Retinal pigment epithelial cell (primary cell): ENCODE measurements at regions not wholly inside any gene's neighbourhood (a gene's known extent, or its start where the extent isn't known, plus 50 kb on each side); places are given as distances from the start of the nearest gene placed in this dataset.
"Not testable (repeated sequence)": the region's sequence is repeated elsewhere in the genome, so short reads cannot be mapped to it uniquely, and the experiment has no call there.

ENCODE experiments used
- DNase-seq: peaks from one replicate; pipeline ENCODE4 v3.0.0-alpha.2; 2010; ENCODE audit warnings: low read depth
- H3K4me3 ChIP-seq: 2 replicates; pipeline ENCODE4 v1.5.1; 2011; ENCODE audit warnings: mild to moderate bottlenecking, low read length, control low read depth, moderate library complexity
- TF ChIP-seq, protein P1 (sequence below): conservative IDR thresholded peaks from 2 replicates; pipeline ENCODE4 v1.5.1; 2011; ENCODE audit warnings: low read depth, low read length, control low read depth, inconsistent platforms

- DNase-seq: no peak
- TF ChIP-seq, protein P1, sequence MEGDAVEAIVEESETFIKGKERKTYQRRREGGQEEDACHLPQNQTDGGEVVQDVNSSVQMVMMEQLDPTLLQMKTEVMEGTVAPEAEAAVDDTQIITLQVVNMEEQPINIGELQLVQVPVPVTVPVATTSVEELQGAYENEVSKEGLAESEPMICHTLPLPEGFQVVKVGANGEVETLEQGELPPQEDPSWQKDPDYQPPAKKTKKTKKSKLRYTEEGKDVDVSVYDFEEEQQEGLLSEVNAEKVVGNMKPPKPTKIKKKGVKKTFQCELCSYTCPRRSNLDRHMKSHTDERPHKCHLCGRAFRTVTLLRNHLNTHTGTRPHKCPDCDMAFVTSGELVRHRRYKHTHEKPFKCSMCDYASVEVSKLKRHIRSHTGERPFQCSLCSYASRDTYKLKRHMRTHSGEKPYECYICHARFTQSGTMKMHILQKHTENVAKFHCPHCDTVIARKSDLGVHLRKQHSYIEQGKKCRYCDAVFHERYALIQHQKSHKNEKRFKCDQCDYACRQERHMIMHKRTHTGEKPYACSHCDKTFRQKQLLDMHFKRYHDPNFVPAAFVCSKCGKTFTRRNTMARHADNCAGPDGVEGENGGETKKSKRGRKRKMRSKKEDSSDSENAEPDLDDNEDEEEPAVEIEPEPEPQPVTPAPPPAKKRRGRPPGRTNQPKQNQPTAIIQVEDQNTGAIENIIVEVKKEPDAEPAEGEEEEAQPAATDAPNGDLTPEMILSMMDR: no peak
- no peak overlapping the region for H3K4me3 ChIP-seq
These were observed 581.9 kb upstream of the PRR20A start for GRCh38 chr13:56558698-56559320.

DNA sequence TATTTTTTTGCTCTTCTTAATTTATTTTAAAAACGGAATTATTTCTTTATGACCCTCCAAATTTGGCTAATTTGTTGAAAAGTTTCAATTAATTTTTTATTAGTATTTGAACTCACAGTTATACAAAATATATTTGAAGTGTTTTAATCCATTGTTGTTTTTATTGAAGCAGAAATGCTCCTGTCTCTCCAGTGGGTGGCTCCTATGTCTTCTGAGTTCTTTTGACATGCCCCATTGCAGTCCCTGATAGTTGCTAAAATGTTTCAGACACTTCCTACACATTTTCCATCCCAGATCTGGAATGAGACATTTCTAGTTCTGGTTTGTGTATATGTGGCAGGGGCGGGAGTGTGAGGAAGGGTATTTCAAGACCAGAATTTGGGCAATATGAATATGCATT lies 579.4 kb upstream of the PRR20A start:
- no peak for DNase-seq
- H3K4me3 ChIP-seq: no peak overlapping the region
- TF ChIP-seq, protein P1: peak; percentile 43

- DNase-seq: no peak
- TF ChIP-seq, protein P1: no peak
- no peak overlapping the region for H3K4me3 ChIP-seq
These were observed 577.1 kb upstream of the PRR20A start for GRCh38 chr13:56563663-56564062.

GRCh38 chr13:56586976-56587375 lies 553.7 kb upstream of the PRR20A start:
- H3K4me3 ChIP-seq: no peak overlapping the region
- TF ChIP-seq, protein P1: no peak
- DNase-seq: no peak

DNA sequence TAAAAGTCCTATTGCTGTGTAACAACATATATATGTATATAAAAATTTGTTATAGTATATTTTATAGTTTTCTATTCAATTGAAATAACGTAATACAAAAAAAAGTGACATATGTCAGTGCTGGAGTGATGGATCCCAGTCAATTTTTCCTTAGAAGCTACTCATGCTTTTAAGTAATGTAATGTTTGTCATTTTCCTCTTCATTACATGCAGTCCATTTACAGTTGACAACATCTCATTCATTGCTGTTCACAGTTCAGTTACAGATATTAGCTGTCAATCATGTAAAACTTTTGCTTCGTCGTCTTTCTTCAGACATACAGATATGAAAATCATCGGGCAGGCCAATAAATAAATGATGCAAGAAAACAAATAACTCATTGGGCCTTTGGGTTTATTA lies 525.1 kb upstream of the PRR20A start:
- no peak for DNase-seq
- no peak overlapping the region for H3K4me3 ChIP-seq
- TF ChIP-seq, protein P1: no peak

GRCh38 chr13:56622840-56623239 lies 517.9 kb upstream of the PRR20A start:
- no peak overlapping the region for H3K4me3 ChIP-seq
- DNase-seq: no peak
- TF ChIP-seq, protein P1: no peak

DNA sequence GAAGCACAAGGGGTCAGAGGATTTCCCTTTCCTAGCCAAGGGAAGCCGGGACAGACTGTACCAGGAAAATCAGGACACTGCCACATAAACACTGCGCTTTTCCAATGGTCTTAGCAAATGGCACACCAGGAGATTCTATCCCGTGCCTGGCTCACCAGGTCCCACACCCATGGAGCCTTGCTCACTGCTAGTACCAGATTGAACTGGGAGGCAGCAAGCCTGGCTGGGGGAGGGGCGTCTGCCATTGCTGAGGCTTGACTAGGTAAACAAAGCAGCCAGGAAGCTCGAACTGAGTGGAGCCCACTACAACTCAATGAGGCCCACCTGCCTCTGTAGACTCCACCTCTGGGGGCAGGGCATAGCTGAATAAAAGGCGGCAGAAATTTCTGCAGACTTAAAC lies 511.8 kb upstream of the PRR20A start:
- DNase-seq: not testable (repeated sequence)

DNA sequence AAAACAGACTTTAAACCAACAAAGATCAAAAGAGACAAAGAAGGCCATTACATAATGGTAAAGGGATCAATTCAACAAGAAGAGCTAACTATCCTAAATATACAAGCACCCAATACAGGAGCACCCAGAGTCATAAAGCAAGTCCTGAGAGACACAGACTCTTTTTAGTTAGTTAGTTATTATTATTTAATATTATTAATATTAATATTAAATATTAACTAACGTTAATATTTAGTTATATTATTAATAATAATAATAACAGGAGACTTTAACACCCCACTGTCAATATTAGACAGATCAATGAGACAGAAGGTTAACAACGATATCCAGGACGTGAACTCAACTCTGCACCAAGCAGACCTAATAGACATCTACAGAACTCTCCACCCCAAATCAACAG lies 509.7 kb upstream of the PRR20A start:
- H3K4me3 ChIP-seq, DNase-seq: not testable (repeated sequence)

More for the DNA sequence above, 511.8 kb upstream of the PRR20A start:
- not testable (repeated sequence) for H3K4me3 ChIP-seq
